Glutamatergic neuron (in vitro differentiated cells): ENCODE measurements at regions not wholly inside any gene's neighbourhood (a gene's known extent, or its start where the extent isn't known, plus 50 kb on each side); places are given as distances from the start of the nearest gene placed in this dataset.
"Not testable (repeated sequence)": the region's sequence is repeated elsewhere in the genome, so short reads cannot be mapped to it uniquely, and the experiment has no call there.

ENCODE experiments used
- DNase-seq: peaks from one replicate; pipeline ENCODE4 v3.0.0; 2022
- H3K27ac Mint-ChIP-seq: one replicate; pipeline ENCODE4 v1.8.0; 2020; ENCODE audit warnings: mild to moderate bottlenecking, mixed read lengths, inconsistent platforms; ENCODE audit not compliant: unreplicated experiment
- H3K27me3 Mint-ChIP-seq: one replicate; pipeline ENCODE4 v1.8.0; 2020; ENCODE audit warnings: mild to moderate bottlenecking, moderate library complexity, mixed read lengths, inconsistent platforms; ENCODE audit not compliant: unreplicated experiment
- H3K36me3 Mint-ChIP-seq: one replicate; pipeline ENCODE4 v1.8.0; 2020; ENCODE audit warnings: mild to moderate bottlenecking, mixed read lengths, inconsistent platforms; ENCODE audit not compliant: unreplicated experiment
- H3K4me1 Mint-ChIP-seq: one replicate; pipeline ENCODE4 v1.8.0; 2020; ENCODE audit warnings: mild to moderate bottlenecking, low read depth, mixed read lengths, inconsistent platforms; ENCODE audit not compliant: unreplicated experiment
- H3K4me3 Mint-ChIP-seq: one replicate; pipeline ENCODE4 v1.8.0; 2020; ENCODE audit warnings: mild to moderate bottlenecking, mixed read lengths, inconsistent platforms; ENCODE audit not compliant: unreplicated experiment
- H3K9me3 Mint-ChIP-seq: one replicate; pipeline ENCODE4 v1.8.0; 2020; ENCODE audit warnings: mild to moderate bottlenecking, moderate library complexity, mixed read lengths, inconsistent platforms; ENCODE audit not compliant: unreplicated experiment
- TF ChIP-seq, protein P1 (sequence below): fragments of 200-600 bp; sonication (generic); IDR thresholded peaks from one replicate; pipeline ENCODE4 v1.5.0; 2021; ENCODE audit not compliant: partially characterized antibody, unreplicated experiment

DNA sequence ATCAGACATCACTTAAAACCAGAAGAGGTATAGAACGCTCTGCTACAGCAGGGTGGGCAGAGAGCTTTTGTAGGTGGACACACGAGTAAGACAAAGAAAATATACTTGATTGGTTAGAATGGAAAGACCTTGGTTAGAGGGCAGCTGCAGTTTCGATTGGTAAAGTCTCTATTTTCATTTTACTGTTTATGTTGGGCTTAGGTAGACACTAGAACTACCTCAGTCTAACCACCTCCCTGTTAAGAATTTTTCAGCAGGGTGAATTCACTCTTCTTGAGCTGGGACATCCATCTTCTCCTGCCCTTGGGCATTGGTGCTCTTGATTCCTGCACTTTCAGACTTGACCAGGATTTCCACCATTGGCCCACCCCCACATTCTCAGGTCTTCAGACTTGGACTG, 116.3 kb downstream of the BASP1 start:
- Mint-ChIP-seq H3K9me3 (peaks cover 7% of the 10 kb centered on the region), H3K4me1 (peaks cover 7% of the 10 kb centered on the region), H3K4me3 (no peak overlapping the region), H3K27me3 (peaks cover 3% of the 10 kb centered on the region), H3K27ac (no peak overlapping the region), H3K36me3 (peaks cover 24% of the 10 kb centered on the region)
- no peak for DNase-seq
- TF ChIP-seq, protein P1, sequence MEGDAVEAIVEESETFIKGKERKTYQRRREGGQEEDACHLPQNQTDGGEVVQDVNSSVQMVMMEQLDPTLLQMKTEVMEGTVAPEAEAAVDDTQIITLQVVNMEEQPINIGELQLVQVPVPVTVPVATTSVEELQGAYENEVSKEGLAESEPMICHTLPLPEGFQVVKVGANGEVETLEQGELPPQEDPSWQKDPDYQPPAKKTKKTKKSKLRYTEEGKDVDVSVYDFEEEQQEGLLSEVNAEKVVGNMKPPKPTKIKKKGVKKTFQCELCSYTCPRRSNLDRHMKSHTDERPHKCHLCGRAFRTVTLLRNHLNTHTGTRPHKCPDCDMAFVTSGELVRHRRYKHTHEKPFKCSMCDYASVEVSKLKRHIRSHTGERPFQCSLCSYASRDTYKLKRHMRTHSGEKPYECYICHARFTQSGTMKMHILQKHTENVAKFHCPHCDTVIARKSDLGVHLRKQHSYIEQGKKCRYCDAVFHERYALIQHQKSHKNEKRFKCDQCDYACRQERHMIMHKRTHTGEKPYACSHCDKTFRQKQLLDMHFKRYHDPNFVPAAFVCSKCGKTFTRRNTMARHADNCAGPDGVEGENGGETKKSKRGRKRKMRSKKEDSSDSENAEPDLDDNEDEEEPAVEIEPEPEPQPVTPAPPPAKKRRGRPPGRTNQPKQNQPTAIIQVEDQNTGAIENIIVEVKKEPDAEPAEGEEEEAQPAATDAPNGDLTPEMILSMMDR: no peak

DNA sequence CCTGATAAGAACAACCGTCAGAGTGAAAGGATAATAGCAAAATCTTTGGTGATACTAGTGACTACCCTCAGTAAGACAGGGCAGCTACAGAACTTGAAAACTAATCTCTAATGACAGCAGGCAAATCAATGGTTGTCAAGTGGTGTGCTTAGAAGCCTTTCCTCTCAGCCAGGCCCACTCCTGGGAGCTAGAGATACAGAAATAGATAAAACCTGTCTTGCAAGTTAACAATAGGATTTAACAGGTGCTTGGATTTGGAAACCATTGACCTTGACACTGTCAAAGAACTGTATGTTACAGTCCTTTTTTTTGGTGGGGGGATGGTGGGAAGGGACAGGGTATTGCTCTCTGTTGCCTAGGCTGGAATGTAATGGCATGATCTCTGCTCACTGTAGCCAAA, 118.6 kb downstream of the BASP1 start:
- H3K9me3 Mint-ChIP-seq: peaks cover 10% of the 10 kb centered on the region

DNA sequence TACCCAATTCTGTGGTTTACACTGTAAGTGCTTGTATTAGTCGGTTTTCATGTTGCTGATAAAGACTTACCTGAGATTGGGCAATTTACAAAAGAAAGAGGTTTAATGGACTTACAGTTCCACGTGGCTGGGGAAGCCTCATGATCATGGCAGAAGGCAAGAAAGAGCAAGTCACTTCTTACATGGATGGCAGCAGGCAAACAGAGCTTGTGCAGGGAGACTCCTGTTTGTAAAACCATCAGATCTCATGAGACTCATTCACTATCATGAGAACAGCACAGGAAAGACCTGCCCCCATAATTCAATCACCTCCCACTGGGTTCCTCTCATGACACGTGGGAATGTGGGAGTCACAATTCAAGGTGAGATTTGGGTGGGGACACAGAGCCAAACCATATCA, 119.3 kb downstream of the BASP1 start:
- H3K36me3 Mint-ChIP-seq: peaks cover 18% of the 10 kb centered on the region
- peaks cover 10% of the 10 kb centered on the region for H3K9me3 Mint-ChIP-seq
- not testable (repeated sequence) for H3K4me1 Mint-ChIP-seq, DNase-seq, H3K4me3 Mint-ChIP-seq, H3K27me3 Mint-ChIP-seq, H3K27ac Mint-ChIP-seq

More for the DNA sequence above, 118.6 kb downstream of the BASP1 start:
- Mint-ChIP-seq H3K27ac (no peak overlapping the region), H3K36me3 (peaks cover 22% of the 10 kb centered on the region), H3K4me3 (no peak overlapping the region), H3K4me1 (peaks cover 5% of the 10 kb centered on the region), H3K27me3 (peaks cover 4% of the 10 kb centered on the region)
- TF ChIP-seq, protein P1: no peak
- no peak for DNase-seq

DNA sequence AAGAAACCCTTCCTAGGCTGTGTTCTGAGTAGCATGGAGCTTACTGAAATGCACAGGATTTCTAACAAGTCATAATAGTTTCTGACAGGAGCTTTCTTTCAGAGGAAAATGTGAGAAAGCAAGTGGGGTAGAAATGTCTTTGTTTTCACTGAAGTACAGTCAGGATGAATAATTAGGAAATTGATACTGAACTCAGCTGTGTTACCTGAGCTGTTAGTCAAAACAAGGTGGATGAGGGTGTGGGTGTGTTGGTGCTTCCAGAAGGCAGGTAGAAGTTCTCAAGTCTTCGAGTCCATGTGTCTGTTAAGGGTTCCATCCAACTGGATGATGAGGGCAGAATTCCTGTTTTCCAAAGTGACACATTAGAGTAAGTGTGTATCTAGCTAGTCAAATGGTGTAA, 122.4 kb downstream of the BASP1 start:
- peaks cover 10% of the 10 kb centered on the region for H3K9me3 Mint-ChIP-seq
- H3K4me1 Mint-ChIP-seq: peaks cover 10% of the 10 kb centered on the region
- TF ChIP-seq, protein P1: no peak
- peaks cover 5% of the 10 kb centered on the region for H3K27me3 Mint-ChIP-seq
- H3K4me3 Mint-ChIP-seq: no peak overlapping the region
- H3K27ac Mint-ChIP-seq: no peak overlapping the region
- peaks cover 14% of the 10 kb centered on the region for H3K36me3 Mint-ChIP-seq
- no peak for DNase-seq

DNA sequence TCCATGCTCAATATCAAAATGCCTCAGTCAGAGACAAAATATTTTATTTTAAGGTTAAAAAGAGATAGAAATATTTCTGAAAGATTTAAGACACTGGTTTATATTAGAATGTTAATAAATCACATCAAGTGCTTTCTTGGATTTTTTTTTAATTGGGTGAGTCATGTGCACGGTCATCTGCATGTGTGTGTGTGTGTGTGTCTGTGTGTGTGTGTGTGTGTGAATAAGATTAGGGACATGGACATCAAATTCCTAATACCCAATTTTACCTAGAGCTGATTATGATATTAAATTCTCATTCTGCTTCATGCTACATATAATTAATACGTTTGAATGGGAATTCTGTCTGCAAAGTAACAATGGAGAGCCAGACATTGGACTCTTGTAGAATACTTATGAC, 122.9 kb downstream of the BASP1 start:
- Mint-ChIP-seq H3K27ac (no peak overlapping the region), H3K36me3 (peaks cover 14% of the 10 kb centered on the region), H3K4me3 (no peak overlapping the region), H3K4me1 (peaks cover 10% of the 10 kb centered on the region), H3K27me3 (peaks cover 5% of the 10 kb centered on the region), H3K9me3 (peaks cover 10% of the 10 kb centered on the region)
- TF ChIP-seq, protein P1: no peak
- DNase-seq: no peak

DNA sequence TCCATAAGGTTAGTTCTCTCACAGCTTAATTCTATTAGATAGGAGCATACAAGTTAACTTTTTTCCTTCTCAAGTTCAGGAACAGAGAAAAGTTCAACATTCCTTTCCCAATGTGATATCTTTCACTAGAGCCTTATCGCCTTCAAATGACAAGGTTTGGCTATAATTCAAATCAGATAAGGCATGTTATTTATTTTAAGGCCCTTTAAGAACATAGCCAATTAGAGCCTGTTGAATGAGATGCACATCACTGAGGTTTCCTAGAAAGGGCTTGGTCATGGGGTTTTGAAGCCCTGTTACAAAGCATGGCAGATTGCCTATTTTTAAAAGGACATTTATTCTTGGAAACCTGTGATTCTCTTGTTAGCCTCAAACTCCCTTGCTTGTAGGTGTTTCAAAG, 123.4 kb downstream of the BASP1 start:
- TF ChIP-seq, protein P1: no peak
- Mint-ChIP-seq H3K27me3 (peaks cover 5% of the 10 kb centered on the region), H3K4me1 (peaks cover 10% of the 10 kb centered on the region), H3K9me3 (peaks cover 10% of the 10 kb centered on the region), H3K36me3 (peaks cover 14% of the 10 kb centered on the region), H3K27ac (no peak overlapping the region), H3K4me3 (no peak overlapping the region)
- no peak for DNase-seq
